Skeletal muscle cell (primary cell): ENCODE measurements at regions not wholly inside any gene's neighbourhood (a gene's known extent, or its start where the extent isn't known, plus 50 kb on each side); places are given as distances from the start of the nearest gene placed in this dataset.
"Not testable (repeated sequence)": the region's sequence is repeated elsewhere in the genome, so short reads cannot be mapped to it uniquely, and the experiment has no call there.

Experiments
- DNase-seq: peaks from one replicate; pipeline ENCODE4 v3.0.0-alpha.2; 2010; ENCODE audit warnings: low read depth
- H3K4me3 ChIP-seq: 2 replicates; pipeline ENCODE4 v1.5.1; 2011; ENCODE audit warnings: low read depth, mild to moderate bottlenecking, control low read depth, low read length, moderate library complexity

GRCh38 chr13:111064661-111065060 is 50.4 kb upstream of the ARHGEF7 start:
- DNase-seq = no peak

DNA sequence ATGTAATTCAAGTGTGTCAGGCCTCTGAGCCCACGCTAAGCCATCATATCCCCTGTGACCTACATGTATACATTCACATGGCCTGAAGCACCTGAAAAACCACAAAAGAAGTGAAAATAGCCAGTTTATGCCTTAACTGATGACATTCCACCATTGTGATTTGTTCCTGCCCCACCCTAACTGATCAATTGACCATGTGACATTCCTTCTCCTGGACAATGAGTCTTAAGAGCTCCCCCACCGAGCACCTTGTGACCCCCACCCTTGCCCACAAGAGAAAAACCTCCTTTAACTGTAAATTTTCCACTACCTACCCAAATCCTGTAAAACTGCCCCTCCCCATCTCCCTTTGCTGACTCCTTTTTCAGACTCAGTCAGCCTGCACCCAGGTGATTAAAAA is 52.1 kb upstream of the ARHGEF7 start:
- no peak for DNase-seq
- H3K4me3 ChIP-seq = no peak overlapping the region

More at GRCh38 chr13:111064661-111065060, 50.4 kb upstream of the ARHGEF7 start:
- H3K4me3 ChIP-seq = no peak overlapping the region

GRCh38 chr13:111062305-111062704 is 52.8 kb upstream of the ARHGEF7 start:
- no peak for DNase-seq
- H3K4me3 ChIP-seq = no peak overlapping the region

GRCh38 chr13:111061358-111062045 is 53.6 kb upstream of the ARHGEF7 start:
- H3K4me3 ChIP-seq = no peak overlapping the region
- peak; percentile 20 for DNase-seq

GRCh38 chr13:111060237-111060919 is 54.7 kb upstream of the ARHGEF7 start:
- no peak overlapping the region for H3K4me3 ChIP-seq
- DNase-seq = no peak

- DNase-seq = no peak
- no peak overlapping the region for H3K4me3 ChIP-seq
Measured at GRCh38 chr13:111058796-111059506, 56.2 kb upstream of the ARHGEF7 start.

- DNase-seq, H3K4me3 ChIP-seq: not testable (repeated sequence)
Measured at GRCh38 chr13:111058339-111058738, 56.8 kb upstream of the ARHGEF7 start.

- H3K4me3 ChIP-seq = not testable (repeated sequence)
Measured at GRCh38 chr13:111051726-111052232, 63.3 kb upstream of the ARHGEF7 start.

GRCh38 chr13:111051041-111051725 is 63.9 kb upstream of the ARHGEF7 start:
- no peak for DNase-seq
- H3K4me3 ChIP-seq = no peak overlapping the region

More at GRCh38 chr13:111051726-111052232, 63.3 kb upstream of the ARHGEF7 start:
- not testable (repeated sequence) for DNase-seq

GRCh38 chr13:111050539-111050879 is 64.6 kb upstream of the ARHGEF7 start:
- no peak overlapping the region for H3K4me3 ChIP-seq
- DNase-seq = no peak

DNA sequence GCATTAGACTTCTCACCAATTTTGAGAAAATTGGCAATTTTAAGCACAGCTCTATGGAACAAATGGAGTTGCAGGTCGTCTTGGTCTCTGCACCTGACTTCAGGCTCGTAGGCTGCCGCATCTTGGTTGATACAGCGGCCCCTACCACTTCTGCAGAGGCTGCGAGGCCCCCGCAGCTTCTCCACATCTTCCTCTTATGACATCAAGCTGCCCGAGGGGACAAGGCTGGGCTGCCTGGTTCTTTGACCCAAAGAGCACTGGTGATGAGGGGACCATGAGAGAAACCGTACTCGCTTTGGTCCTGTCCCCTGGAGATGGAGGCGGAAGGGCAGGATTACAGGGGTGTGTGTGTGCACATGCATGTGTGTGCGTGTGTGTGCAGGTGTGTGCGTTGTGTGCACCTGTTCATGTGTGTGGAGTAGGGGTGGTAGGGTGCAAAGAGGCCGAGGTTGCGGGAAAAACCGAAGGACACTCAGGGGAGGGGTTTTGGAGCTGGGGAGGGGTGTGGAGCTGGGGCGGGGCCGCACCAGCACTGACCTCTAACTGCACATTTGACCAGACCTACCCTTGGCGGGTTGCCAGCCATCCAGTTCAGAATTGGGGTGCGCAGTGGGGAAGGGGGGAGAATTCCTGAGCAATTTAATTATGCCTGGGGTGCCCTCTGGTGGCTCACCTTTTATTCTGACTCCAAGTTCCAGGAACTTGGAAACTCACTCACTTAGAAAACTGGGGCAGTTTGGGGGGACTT is 65.1 kb upstream of the ARHGEF7 start:
- no peak overlapping the region for H3K4me3 ChIP-seq
- DNase-seq = no peak

DNA sequence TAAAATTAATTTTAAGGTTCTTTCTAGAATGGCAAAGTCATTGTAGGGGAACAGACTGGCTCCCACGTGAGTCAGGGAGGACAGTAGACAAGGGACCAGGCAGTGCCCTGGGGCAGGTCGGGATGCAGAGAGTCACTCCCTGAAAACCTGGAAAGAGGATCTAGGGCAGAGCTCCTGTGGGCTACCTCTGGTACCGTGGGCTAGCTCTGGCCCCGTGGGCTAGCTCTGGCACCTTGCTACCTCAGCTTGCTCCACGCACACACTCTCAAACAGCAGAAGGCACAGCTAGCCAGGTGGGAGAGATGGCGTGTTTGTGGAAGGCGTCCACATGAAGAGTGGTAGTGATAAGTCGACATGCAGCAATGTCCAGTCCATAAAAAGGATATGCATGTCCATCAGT is 66.7 kb upstream of the ARHGEF7 start:
- DNase-seq = no peak
- H3K4me3 ChIP-seq = no peak overlapping the region

DNA sequence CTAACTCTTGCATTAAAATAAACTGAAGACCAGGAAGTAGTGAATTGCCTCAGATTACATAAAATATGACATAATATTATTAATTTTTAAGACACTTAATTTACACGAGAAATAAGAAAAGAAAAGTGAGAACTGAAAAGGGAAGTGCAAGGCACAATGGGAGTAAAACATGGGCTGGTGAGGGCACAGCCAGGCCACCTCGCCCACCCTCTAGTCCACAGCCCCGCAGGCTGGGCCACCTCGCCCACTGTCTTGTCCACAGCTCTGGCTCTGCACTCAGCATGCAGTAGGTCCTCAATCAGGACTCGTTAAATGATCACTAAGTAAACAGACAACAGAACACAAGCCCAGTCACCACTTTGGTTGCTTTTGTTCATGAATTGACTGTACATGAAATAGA is 67.8 kb upstream of the ARHGEF7 start:
- no peak overlapping the region for H3K4me3 ChIP-seq
- no peak for DNase-seq

GRCh38 chr13:111046590-111047141 is 68.4 kb upstream of the ARHGEF7 start:
- H3K4me3 ChIP-seq = no peak overlapping the region
- peak; percentile 78 for DNase-seq

DNA sequence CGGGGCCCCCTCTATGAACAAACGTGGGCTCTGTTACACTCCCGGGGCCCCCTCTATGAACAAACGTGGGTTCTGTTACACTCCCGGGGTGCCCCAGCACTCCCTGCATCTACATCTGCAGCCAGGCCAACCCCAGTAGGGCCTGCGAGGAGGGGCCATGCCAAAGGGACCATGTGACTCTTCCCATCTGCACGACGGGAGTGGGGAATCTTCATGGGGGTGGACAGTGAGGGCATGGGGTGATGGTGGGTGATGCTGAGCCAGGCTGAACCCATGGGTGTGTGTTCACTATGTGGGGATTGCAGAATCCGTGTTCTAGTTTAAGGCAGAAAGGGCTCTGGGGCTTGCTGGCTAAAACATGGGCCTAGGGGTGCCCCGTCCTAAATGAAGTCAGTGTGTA is 69.9 kb upstream of the ARHGEF7 start:
- no peak for DNase-seq
- no peak overlapping the region for H3K4me3 ChIP-seq

DNA sequence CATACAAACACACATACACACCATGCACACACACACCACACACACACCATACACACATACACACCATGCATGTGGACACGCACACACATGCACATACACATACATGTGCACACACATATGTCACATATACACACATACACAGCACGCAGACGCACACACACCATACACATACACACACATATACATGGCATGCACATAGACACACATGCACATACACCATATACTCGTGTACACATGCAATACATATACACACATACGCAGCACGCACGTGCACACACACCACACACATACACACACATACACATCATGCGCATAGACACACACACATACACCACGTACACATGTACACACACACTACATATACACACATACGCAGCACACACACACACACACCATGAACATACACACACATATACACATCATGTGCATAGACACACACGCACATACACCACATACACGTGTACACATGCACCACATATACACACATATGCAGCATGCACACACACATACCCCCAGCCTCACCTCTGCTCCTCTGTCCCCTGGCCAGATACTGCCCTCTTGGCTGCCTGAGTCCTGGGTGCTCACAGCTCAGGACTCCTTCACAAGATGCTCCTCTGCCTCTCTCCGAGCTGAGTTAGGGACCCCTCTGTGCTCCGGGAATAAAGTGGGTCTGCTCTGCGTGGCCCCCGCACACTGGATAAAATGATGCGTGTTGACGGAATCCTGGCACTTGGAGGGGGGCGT is 70.9 kb upstream of the ARHGEF7 start:
- no peak overlapping the region for H3K4me3 ChIP-seq
- no peak for DNase-seq

- H3K4me3 ChIP-seq = no peak overlapping the region
- DNase-seq = no peak
Measured at GRCh38 chr13:111043575-111043982, 71.5 kb upstream of the ARHGEF7 start.

GRCh38 chr13:111042661-111043226 is 72.4 kb upstream of the ARHGEF7 start:
- no peak overlapping the region for H3K4me3 ChIP-seq

More at GRCh38 chr13:111042661-111043226, 72.4 kb upstream of the ARHGEF7 start:
- DNase-seq = no peak
